ENCODE measurements at regions not wholly inside any gene's neighbourhood (a gene's known extent, or its start where the extent isn't known, plus 50 kb on each side); places are given as distances from the start of the nearest gene placed in this dataset.
"Not testable (repeated sequence)": the region's sequence is repeated elsewhere in the genome, so short reads cannot be mapped to it uniquely, and the experiment has no call there.

DNA sequence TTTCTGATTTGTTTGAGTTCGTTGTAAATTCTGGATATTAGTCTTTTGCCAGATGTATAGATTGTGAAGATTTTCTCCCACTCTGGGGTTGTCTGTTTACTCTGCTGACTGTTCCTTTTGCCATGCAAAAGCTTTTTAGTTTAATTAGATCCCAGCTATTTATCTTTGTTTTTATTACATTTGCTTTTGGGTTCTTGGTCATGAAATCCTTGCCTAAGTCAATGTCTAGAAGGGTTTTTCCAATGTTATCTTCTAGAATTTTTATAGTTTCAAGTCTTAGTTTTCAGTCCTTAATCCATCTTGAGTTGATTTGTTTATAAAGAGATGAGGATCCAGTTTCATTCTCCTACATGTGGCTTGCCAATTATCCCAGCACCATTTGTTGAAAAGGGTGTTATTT lies 68.7 kb upstream of the ZPLD1 start:
- not testable (repeated sequence) for TF ChIP-seq CTCF (IDR thresholded peaks at IDR 0.05; ENCODE audit: low read depth, low read length); EZH2phosphoT487 (IDR thresholded peaks at IDR 0.05; ENCODE audit: low read depth)
